GM23338 (cell line): ENCODE measurements at regions not wholly inside any gene's neighbourhood (a gene's known extent, or its start where the extent isn't known, plus 50 kb on each side); places are given as distances from the start of the nearest gene placed in this dataset.

Experiments
- CREB1 ChIP-seq: fragments of 250-450 bp; sonication (Bioruptor Pico); IDR thresholded peaks from 2 replicates; pipeline ENCODE4 v1.5.0; 2020; ENCODE audit warnings: low read depth, mild to moderate bottlenecking, moderate library complexity
- ETS1 ChIP-seq: IDR thresholded peaks from 2 replicates; pipeline ENCODE4 v1.6.1; 2016; ENCODE audit warnings: antibody characterized with exemption
- EZH2 ChIP-seq: fragments of 200-600 bp; sonication (generic); IDR thresholded peaks from one replicate; pipeline ENCODE4 v1.8.0; 2017; ENCODE audit warnings: antibody characterized with exemption, mild to moderate bottlenecking, low read depth; ENCODE audit not compliant: unreplicated experiment
- EZH2phosphoT487 ChIP-seq: fragments of 200-600 bp; sonication (generic); IDR thresholded peaks from one replicate; pipeline ENCODE4 v1.8.1; 2018; ENCODE audit warnings: antibody characterized with exemption; ENCODE audit not compliant: unreplicated experiment
- JUNB ChIP-seq: IDR thresholded peaks from one replicate; pipeline ENCODE4 v1.6.1; 2016; ENCODE audit warnings: antibody characterized with exemption; ENCODE audit not compliant: unreplicated experiment
- NANOG ChIP-seq: IDR thresholded peaks from 2 replicates; pipeline ENCODE4 v1.6.1; 2016; ENCODE audit warnings: antibody characterized with exemption, borderline replicate concordance
- POLR2AphosphoS5 ChIP-seq: IDR thresholded peaks from 2 replicates; pipeline ENCODE4 v1.6.1; 2016; ENCODE audit warnings: antibody characterized with exemption, low read depth
- ZNF114 ChIP-seq: fragments of 250-450 bp; sonication (Bioruptor Pico); IDR thresholded peaks from 2 replicates; pipeline ENCODE4 v1.5.0; 2020; ENCODE audit warnings: mild to moderate bottlenecking, moderate library complexity
- TF ChIP-seq, protein P1 (sequence below), 2 experiments: fragments of 200-600 bp in 1 of 2; sonication (generic) in 1 of 2; conservative IDR thresholded peaks; 2 replicates each; pipeline versions ENCODE4 v1.5.1 to v1.6.1; 2016 to 2017; ENCODE audit warnings: antibody characterized with exemption in 2 of 2, low read depth in 2 of 2, mild to moderate bottlenecking in 2 of 2, moderate library complexity in 1 of 2
- TF ChIP-seq, protein P2 (sequence below): IDR thresholded peaks from one replicate; pipeline ENCODE4 v1.6.1; 2018; ENCODE audit warnings: antibody characterized with exemption; ENCODE audit not compliant: unreplicated experiment

DNA sequence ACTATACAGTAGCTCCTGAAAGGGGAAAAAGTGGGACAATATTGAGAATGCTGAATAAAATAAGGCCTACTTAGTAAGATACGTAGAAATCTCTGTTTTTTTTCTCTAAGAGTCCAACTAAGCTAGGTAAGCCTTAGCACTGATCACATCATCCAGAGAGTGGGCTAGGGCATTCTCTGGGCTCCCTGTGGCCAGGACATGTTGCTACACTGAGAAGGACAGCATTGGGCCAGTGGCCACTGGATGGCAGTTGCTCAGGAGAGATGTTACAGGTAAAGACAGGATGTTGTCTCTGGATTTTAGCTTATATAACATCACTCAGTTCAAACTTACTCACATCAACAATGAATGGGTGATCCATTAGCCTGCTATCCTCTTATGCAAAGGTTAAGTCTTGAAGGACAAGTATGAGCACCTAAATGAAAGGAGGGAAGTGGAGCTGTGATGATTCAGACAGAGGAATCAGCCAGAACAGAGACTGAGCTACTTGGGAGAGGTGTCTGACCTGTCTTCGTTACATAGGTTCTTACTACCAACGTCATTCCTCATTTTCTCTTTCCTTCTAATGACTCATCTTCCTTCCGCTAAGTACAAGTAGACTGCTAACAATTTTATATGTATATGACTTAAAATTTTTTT, 226.6 kb upstream of the ADCY2 start:
- TF ChIP-seq, protein P1, sequence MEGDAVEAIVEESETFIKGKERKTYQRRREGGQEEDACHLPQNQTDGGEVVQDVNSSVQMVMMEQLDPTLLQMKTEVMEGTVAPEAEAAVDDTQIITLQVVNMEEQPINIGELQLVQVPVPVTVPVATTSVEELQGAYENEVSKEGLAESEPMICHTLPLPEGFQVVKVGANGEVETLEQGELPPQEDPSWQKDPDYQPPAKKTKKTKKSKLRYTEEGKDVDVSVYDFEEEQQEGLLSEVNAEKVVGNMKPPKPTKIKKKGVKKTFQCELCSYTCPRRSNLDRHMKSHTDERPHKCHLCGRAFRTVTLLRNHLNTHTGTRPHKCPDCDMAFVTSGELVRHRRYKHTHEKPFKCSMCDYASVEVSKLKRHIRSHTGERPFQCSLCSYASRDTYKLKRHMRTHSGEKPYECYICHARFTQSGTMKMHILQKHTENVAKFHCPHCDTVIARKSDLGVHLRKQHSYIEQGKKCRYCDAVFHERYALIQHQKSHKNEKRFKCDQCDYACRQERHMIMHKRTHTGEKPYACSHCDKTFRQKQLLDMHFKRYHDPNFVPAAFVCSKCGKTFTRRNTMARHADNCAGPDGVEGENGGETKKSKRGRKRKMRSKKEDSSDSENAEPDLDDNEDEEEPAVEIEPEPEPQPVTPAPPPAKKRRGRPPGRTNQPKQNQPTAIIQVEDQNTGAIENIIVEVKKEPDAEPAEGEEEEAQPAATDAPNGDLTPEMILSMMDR (conservative IDR thresholded peaks at IDR 0.05; ENCODE audit: low read depth in 2 of 2), result peak in 1 of 2 experiments; percentile 27; a peak in 2 of 4 replicates
- TF ChIP-seq EZH2phosphoT487 (no peak), POLR2AphosphoS5 (no peak), JUNB (no peak), NANOG (no peak), EZH2 (no peak), ZNF114 (no peak), CREB1 (CRISPR knock-in tag) (no peak), ETS1 (no peak)
- TF ChIP-seq, protein P2, sequence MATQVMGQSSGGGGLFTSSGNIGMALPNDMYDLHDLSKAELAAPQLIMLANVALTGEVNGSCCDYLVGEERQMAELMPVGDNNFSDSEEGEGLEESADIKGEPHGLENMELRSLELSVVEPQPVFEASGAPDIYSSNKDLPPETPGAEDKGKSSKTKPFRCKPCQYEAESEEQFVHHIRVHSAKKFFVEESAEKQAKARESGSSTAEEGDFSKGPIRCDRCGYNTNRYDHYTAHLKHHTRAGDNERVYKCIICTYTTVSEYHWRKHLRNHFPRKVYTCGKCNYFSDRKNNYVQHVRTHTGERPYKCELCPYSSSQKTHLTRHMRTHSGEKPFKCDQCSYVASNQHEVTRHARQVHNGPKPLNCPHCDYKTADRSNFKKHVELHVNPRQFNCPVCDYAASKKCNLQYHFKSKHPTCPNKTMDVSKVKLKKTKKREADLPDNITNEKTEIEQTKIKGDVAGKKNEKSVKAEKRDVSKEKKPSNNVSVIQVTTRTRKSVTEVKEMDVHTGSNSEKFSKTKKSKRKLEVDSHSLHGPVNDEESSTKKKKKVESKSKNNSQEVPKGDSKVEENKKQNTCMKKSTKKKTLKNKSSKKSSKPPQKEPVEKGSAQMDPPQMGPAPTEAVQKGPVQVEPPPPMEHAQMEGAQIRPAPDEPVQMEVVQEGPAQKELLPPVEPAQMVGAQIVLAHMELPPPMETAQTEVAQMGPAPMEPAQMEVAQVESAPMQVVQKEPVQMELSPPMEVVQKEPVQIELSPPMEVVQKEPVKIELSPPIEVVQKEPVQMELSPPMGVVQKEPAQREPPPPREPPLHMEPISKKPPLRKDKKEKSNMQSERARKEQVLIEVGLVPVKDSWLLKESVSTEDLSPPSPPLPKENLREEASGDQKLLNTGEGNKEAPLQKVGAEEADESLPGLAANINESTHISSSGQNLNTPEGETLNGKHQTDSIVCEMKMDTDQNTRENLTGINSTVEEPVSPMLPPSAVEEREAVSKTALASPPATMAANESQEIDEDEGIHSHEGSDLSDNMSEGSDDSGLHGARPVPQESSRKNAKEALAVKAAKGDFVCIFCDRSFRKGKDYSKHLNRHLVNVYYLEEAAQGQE, result no peak
